Panc1 (cell line): ENCODE measurements at regions not wholly inside any gene's neighbourhood (a gene's known extent, or its start where the extent isn't known, plus 50 kb on each side); places are given as distances from the start of the nearest gene placed in this dataset.

Source experiments
- ATAC-seq: fragments of 200-7000 bp; cut with Tn5 transposase; 2 replicates; pipeline ENCODE4 v1.9.1; 2020; ENCODE audit warnings: mild to moderate bottlenecking, moderate library complexity
- BruUV-seq: library from RNA; stranded (reverse); fragments of 400-500 nt; replicated peaks from 2 replicates; lab custom pipeline; 2021; lab: Mats Ljungman, UMichigan
- CTCF ChIA-PET: fragments of 300-600 bp; sonication (Branson Sonifier 250); formaldehyde crosslinking; loops from one replicate; lab custom pipeline; 2022; ENCODE audit warnings: antibody characterized with exemption; lab: Charles Lee
- POLR2A ChIA-PET: fragments of 300-600 bp; sonication (Branson Sonifier 250); formaldehyde crosslinking; loops from one replicate; lab custom pipeline; 2022; ENCODE audit warnings: antibody characterized with exemption; lab: Charles Lee
- DNase-seq: peaks from one replicate; pipeline ENCODE4 v3.0.0-alpha.2; 2010; ENCODE audit warnings: low read depth, low spot score
- H3K27ac ChIP-seq: 2 replicates; pipeline ENCODE4 v1.5.1; 2011; ENCODE audit warnings: mild to moderate bottlenecking, low read length, inconsistent platforms
- H3K27me3 ChIP-seq: fragments of 200-500 bp; sonication (Bioruptor generic); 2 replicates; pipeline ENCODE4 v1.6.0; 2014; ENCODE audit warnings: low read length, inconsistent platforms; ENCODE audit not compliant: control insufficient read depth, insufficient read depth
- H3K36me3 ChIP-seq: fragments of 200-500 bp; sonication (Bioruptor generic); 2 replicates; pipeline ENCODE4 v1.5.1; 2014; ENCODE audit warnings: inconsistent platforms, mild to moderate bottlenecking, low read length, moderate library complexity; ENCODE audit not compliant: control insufficient read depth, insufficient read depth
- H3K4me1 ChIP-seq: 2 replicates; pipeline ENCODE4 v1.5.1; 2011; ENCODE audit warnings: inconsistent platforms, mild to moderate bottlenecking, low read length, moderate library complexity; ENCODE audit not compliant: control insufficient read depth, insufficient read depth
- H3K4me3 ChIP-seq, 2 experiments: 2 replicates each; pipeline ENCODE4 v1.5.1; 2011 to 2012; ENCODE audit warnings: low read depth in 2 of 2, low read length in 2 of 2, mild to moderate bottlenecking in 2 of 2, inconsistent platforms in 1 of 2, moderate library complexity in 1 of 2
- H3K9me3 ChIP-seq: fragments of 200-500 bp; sonication (Bioruptor generic); 2 replicates; pipeline ENCODE4 v1.5.1; 2014; ENCODE audit warnings: low read depth, mild to moderate bottlenecking, inconsistent platforms, low read length, moderate library complexity; ENCODE audit not compliant: control insufficient read depth, insufficient read depth
- CTCF ChIP-seq: fragments of 450-650 bp; IDR thresholded peaks from 2 replicates; pipeline ENCODE4 v1.5.1; 2017; ENCODE audit warnings: mild to moderate bottlenecking
- POLR2AphosphoS5 ChIP-seq: IDR thresholded peaks from 2 replicates; pipeline ENCODE4 v1.6.1; 2012; ENCODE audit warnings: mild to moderate bottlenecking, low read depth, low read length, moderate library complexity
- SIN3A ChIP-seq: IDR thresholded peaks from 2 replicates; pipeline ENCODE4 v1.6.1; 2012; ENCODE audit warnings: low read depth, mild to moderate bottlenecking, low read length, moderate library complexity, borderline replicate concordance; ENCODE audit not compliant: insufficient read depth
- TCF7L2 ChIP-seq: IDR thresholded peaks from 2 replicates; pipeline ENCODE4 v1.6.1; 2011; ENCODE audit warnings: mild to moderate bottlenecking, low read depth, low read length, inconsistent platforms
- in situ Hi-C: cut with HindIII; loops from 2 replicates; pipeline ENCODE4 v1.10.0; 2016; ENCODE audit warnings: low sequenced_read_pairs, low pct_unique_long_range_greater_than_20kb
- intact Hi-C: fragments of 100-400 bp; cut with micrococcal nuclease; formaldehyde crosslinking; loops from one replicate; pipeline ENCODE4 v1.10.0; 2022; ENCODE audit not compliant: unreplicated experiment
- TF ChIP-seq, protein P1 (sequence below), 2 experiments: IDR thresholded peaks; 2 replicates each; pipeline ENCODE4 v1.6.1; 2011 to 2012; ENCODE audit warnings: low read depth in 2 of 2, control low read depth in 1 of 2, low read length in 1 of 2, mild to moderate bottlenecking in 1 of 2, moderate library complexity in 1 of 2; ENCODE audit not compliant: insufficient read depth in 1 of 2

DNA sequence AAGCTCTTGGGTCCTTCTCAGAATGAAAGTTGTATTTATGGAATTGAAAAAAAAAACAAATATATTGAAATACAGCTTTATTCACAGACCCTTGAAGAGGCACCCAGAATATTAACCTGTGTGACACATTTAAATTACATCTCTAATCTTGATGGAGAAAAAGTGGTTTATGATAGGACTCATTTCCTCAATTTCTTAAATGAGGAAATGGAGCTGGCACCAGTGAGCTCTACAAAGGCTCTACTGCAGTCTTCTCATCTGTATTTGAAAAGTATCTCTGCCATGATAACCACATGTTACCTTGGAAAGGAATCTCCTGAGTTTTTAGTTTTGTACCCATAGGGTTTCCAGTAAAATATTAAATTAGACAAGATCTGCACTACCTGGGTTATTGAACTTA lies 186.5 kb downstream of the HIPK3 start:
- Histone ChIP-seq H3K36me3 (no peaks in the 10 kb centered on the region), H3K27me3 (no peaks in the 10 kb centered on the region), H3K9me3 (no peaks in the 10 kb centered on the region), H3K4me3 (no peak overlapping the region), H3K4me1 (0 out of 2 replicates have a peak, but pooled peaks cover 2% of the 10 kb centered on the region), H3K27ac (no peak overlapping the region)
- intact Hi-C loops = no loop called here
- ChIA-PET CTCF (no interaction called here), POLR2A (no interaction called here)
- no peak for TF ChIP-seq TCF7L2
- no peak for TF ChIP-seq CTCF
- no peak for TF ChIP-seq SIN3A
- TF ChIP-seq POLR2AphosphoS5 = no peak
- TF ChIP-seq, protein P1, sequence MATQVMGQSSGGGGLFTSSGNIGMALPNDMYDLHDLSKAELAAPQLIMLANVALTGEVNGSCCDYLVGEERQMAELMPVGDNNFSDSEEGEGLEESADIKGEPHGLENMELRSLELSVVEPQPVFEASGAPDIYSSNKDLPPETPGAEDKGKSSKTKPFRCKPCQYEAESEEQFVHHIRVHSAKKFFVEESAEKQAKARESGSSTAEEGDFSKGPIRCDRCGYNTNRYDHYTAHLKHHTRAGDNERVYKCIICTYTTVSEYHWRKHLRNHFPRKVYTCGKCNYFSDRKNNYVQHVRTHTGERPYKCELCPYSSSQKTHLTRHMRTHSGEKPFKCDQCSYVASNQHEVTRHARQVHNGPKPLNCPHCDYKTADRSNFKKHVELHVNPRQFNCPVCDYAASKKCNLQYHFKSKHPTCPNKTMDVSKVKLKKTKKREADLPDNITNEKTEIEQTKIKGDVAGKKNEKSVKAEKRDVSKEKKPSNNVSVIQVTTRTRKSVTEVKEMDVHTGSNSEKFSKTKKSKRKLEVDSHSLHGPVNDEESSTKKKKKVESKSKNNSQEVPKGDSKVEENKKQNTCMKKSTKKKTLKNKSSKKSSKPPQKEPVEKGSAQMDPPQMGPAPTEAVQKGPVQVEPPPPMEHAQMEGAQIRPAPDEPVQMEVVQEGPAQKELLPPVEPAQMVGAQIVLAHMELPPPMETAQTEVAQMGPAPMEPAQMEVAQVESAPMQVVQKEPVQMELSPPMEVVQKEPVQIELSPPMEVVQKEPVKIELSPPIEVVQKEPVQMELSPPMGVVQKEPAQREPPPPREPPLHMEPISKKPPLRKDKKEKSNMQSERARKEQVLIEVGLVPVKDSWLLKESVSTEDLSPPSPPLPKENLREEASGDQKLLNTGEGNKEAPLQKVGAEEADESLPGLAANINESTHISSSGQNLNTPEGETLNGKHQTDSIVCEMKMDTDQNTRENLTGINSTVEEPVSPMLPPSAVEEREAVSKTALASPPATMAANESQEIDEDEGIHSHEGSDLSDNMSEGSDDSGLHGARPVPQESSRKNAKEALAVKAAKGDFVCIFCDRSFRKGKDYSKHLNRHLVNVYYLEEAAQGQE (IDR thresholded peaks at IDR 0.05; ENCODE audit: insufficient read depth in 1 of 2, low read depth in 2 of 2, low read length in 1 of 2) = no peak
- DNase-seq (no peak), ATAC-seq (no peak)
- in situ Hi-C loops = no loop called here
- BruUV-seq = no TSS peak

DNA sequence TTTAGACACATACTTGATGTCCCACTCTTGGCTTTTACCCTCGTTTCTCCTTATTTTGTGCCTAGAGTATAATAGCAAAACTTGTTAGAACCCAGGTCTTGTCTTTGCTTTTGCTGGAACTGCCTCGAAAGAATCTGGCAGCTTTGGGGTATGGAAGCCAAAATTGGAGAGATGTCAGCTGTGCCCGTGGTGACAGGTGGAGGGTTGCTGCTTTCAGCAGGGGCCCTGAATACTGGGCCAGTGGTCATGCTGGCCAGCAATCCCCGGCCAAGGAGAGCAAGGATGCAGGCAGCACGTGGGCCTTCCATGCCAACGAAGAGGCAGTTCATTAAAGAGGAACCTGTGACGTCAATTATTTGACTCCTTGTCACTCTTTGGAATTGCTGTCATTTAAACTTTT lies 181.1 kb downstream of the HIPK3 start:
- BruUV-seq = no TSS peak
- ChIA-PET CTCF (no interaction called here), POLR2A (interaction anchor here (0.6 kb wide), 1 partner anchor 1965 kb away, joined by 3 read pairs; no protein-coding TSS in a partner anchor)
- intact Hi-C loops (no loop called here), in situ Hi-C loops (no loop called here)
- Histone ChIP-seq H3K4me3 (no peak overlapping the region), H3K27me3 (no peaks in the 10 kb centered on the region), H3K36me3 (no peaks in the 10 kb centered on the region), H3K4me1 (no peaks in the 10 kb centered on the region), H3K9me3 (peaks cover 3% of the 10 kb centered on the region; the same call in 1 of the 2 replicates), H3K27ac (no peak overlapping the region)
- no peak for DNase-seq
- no peak for ATAC-seq
- no peak for TF ChIP-seq SIN3A
- TF ChIP-seq TCF7L2 = no peak
- TF ChIP-seq, protein P1 (IDR thresholded peaks at IDR 0.05; ENCODE audit: insufficient read depth in 1 of 2, low read depth in 2 of 2, low read length in 1 of 2) = no peak
- no peak for TF ChIP-seq CTCF
- TF ChIP-seq POLR2AphosphoS5 = no peak
